Thyroid gland (tissue), 4 donors: ENCODE measurements at regions not wholly inside any gene's neighbourhood (a gene's known extent, or its start where the extent isn't known, plus 50 kb on each side); places are given as distances from the start of the nearest gene placed in this dataset.
"Not testable (repeated sequence)": the region's sequence is repeated elsewhere in the genome, so short reads cannot be mapped to it uniquely, and the experiment has no call there.

Experiments used
- DNase-seq, 2 donors: peaks; one replicate each; pipeline ENCODE4 v3.0.0-alpha.2; 2019
- H3K27ac ChIP-seq, 3 donors: fragments of 200-600 bp; sonication (generic); 1 replicate in 2 of 3; 2 replicates in 1 of 3; pipeline ENCODE4 v1.5.1; 2016 to 2019; ENCODE audit warnings: mild to moderate bottlenecking in 1 of 3, moderate library complexity in 1 of 3
- H3K27me3 ChIP-seq: fragments of 200-600 bp; sonication (generic); one replicate; pipeline ENCODE4 v1.5.1; 2019
- H3K36me3 ChIP-seq, 2 donors: fragments of 200-600 bp; sonication (generic); one replicate each; pipeline ENCODE4 v1.5.1; 2016 to 2019
- H3K4me1 ChIP-seq, 2 donors: fragments of 200-600 bp; sonication (generic); one replicate each; pipeline ENCODE4 v1.5.1; 2017 to 2019
- H3K4me3 ChIP-seq, 3 donors: fragments of 200-600 bp; sonication (generic); replicated peaks in 1 of 3; 1 replicate in 2 of 3; 2 replicates in 1 of 3; pipeline ENCODE4 v1.5.1; 2016; ENCODE audit warnings: mild to moderate bottlenecking in 1 of 3
- H3K9me3 ChIP-seq: fragments of 200-600 bp; sonication (generic); one replicate; pipeline ENCODE4 v1.5.1; 2017
- POLR2A ChIP-seq, 2 donors: fragments of 450-650 bp; IDR thresholded peaks; one replicate each; pipeline ENCODE4 v1.6.1; 2017; ENCODE audit warnings: antibody characterized with exemption in 2 of 2, mild to moderate bottlenecking in 2 of 2, moderate library complexity in 1 of 2
- WGBS, 2 donors: methylation state at CpG; one replicate each; pipeline ENCODE4 v1.1.5; 2017; 5-methylcytosine and 5-hydroxymethylcytosine counted together
- intact Hi-C: fragments of 100-400 bp; cut with DNase I; formaldehyde crosslinking; loops from one replicate; pipeline ENCODE4 v1.15.1; 2023
- TF ChIP-seq, protein P1 (sequence below), 6 experiments: fragments of 200-600 bp in 3 of 6; fragments of 450-650 bp in 3 of 6; sonication (generic) in 3 of 6; IDR thresholded peaks; one replicate each; pipeline ENCODE4 v1.5.1; 2016 to 2019; ENCODE audit warnings: antibody characterized with exemption in 6 of 6, mild to moderate bottlenecking in 2 of 6, inconsistent platforms in 1 of 6, moderate library complexity in 1 of 6

DNA sequence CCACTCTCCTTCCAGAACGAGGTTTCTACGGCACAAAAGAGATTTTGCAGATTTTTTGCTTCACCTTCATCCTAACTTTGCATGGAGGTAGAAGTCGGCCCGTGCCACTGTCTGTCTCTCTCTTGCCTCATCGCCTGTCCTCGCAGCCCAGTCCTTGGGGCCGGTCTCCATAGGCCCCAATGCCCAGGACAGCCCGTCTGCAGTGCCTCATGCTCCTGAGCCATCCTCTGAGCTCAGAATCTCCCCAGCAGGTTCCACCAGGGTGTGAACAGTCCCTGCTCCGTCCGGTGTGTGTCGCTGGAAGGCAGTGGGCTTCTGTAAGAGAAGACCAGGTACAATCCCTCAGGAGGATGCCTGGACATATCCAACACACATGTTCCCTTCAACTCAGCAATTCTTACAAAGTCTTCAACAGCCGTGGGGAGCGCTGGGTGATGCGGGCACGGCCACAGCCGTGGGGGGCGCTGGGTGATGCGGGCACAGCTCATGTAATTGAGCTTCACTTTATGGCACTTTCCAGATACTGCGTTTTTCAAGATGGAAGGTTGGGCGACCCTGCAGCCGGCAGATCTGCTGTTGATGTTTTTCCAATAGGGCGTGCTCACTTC lies 231.9 kb downstream of the DLL1 start:
- intact Hi-C loops, result no loop called here
- WGBS, 2 donors, result 93 to 96% methylated on average over 19 to 22 of the region's 22 CpGs
- peaks cover 0 to 7% of the 10 kb centered on the region in 2 donors for H3K4me1 ChIP-seq
- TF ChIP-seq, protein P1, sequence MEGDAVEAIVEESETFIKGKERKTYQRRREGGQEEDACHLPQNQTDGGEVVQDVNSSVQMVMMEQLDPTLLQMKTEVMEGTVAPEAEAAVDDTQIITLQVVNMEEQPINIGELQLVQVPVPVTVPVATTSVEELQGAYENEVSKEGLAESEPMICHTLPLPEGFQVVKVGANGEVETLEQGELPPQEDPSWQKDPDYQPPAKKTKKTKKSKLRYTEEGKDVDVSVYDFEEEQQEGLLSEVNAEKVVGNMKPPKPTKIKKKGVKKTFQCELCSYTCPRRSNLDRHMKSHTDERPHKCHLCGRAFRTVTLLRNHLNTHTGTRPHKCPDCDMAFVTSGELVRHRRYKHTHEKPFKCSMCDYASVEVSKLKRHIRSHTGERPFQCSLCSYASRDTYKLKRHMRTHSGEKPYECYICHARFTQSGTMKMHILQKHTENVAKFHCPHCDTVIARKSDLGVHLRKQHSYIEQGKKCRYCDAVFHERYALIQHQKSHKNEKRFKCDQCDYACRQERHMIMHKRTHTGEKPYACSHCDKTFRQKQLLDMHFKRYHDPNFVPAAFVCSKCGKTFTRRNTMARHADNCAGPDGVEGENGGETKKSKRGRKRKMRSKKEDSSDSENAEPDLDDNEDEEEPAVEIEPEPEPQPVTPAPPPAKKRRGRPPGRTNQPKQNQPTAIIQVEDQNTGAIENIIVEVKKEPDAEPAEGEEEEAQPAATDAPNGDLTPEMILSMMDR (IDR thresholded peaks at IDR 0.05), result no peak
- TF ChIP-seq POLR2A (IDR thresholded peaks at IDR 0.05), result no peak
- H3K36me3 ChIP-seq, result no peaks in the 10 kb centered on the region
- no peaks in the 10 kb centered on the region for H3K9me3 ChIP-seq
- H3K27ac ChIP-seq, result no peak overlapping the region
- H3K27me3 ChIP-seq, result no peaks in the 10 kb centered on the region
- no peak overlapping the region for H3K4me3 ChIP-seq
- no peak for DNase-seq

- Histone ChIP-seq H3K36me3 (no peaks in the 10 kb centered on the region), H3K4me3 (no peak overlapping the region), H3K4me1 (peaks cover 0 to 7% of the 10 kb centered on the region in 2 donors), H3K27me3 (no peaks in the 10 kb centered on the region), H3K27ac (no peak overlapping the region), H3K9me3 (no peaks in the 10 kb centered on the region)
- DNase-seq, result no peak
- no peak for TF ChIP-seq POLR2A (IDR thresholded peaks at IDR 0.05)
- TF ChIP-seq, protein P1 (IDR thresholded peaks at IDR 0.05), result no peak
- intact Hi-C loops, result no loop called here
- WGBS, 2 donors, result 78 to 93% methylated on average over 21 to 34 of the region's 40 CpGs
These were observed 232.7 kb downstream of the DLL1 start for GRCh38 chr6:170057961-170058877.

- no peak overlapping the region for H3K27ac ChIP-seq
- no peak for DNase-seq
- no peaks in the 10 kb centered on the region for H3K36me3 ChIP-seq
- no peak overlapping the region for H3K4me3 ChIP-seq
- H3K27me3 ChIP-seq, result no peaks in the 10 kb centered on the region
- H3K9me3 ChIP-seq, result no peaks in the 10 kb centered on the region
- TF ChIP-seq, protein P1 (IDR thresholded peaks at IDR 0.05), result no peak
- TF ChIP-seq POLR2A (IDR thresholded peaks at IDR 0.05), result no peak
- WGBS, 2 donors, result 80 to 87% methylated on average over 15 to 16 of the region's 16 CpGs
- intact Hi-C loops, result no loop called here
- peaks cover 0 to 7% of the 10 kb centered on the region in 2 donors for H3K4me1 ChIP-seq
These were observed 233.7 kb downstream of the DLL1 start for GRCh38 chr6:170057034-170057734.

GRCh38 chr6:170056278-170056711 lies 234.6 kb downstream of the DLL1 start:
- Histone ChIP-seq H3K4me1 (peaks cover 0 to 7% of the 10 kb centered on the region in 2 donors), H3K36me3 (no peaks in the 10 kb centered on the region), H3K27ac (no peak overlapping the region), H3K27me3 (no peaks in the 10 kb centered on the region), H3K4me3 (no peak overlapping the region), H3K9me3 (no peaks in the 10 kb centered on the region)
- intact Hi-C loops, result no loop called here
- 78 to 89% methylated on average over 8 to 10 of the region's 11 CpGs for WGBS, 2 donors
- DNase-seq, result no peak
- TF ChIP-seq, protein P1 (IDR thresholded peaks at IDR 0.05), result no peak
- TF ChIP-seq POLR2A (IDR thresholded peaks at IDR 0.05), result no peak

- 94 to 97% methylated on average over 12 to 13 of the region's 14 CpGs for WGBS, 2 donors
These were observed 235.1 kb downstream of the DLL1 start for GRCh38 chr6:170055797-170056196.

More at GRCh38 chr6:170055797-170056196, 235.1 kb downstream of the DLL1 start:
- H3K4me1 ChIP-seq, DNase-seq, H3K27ac ChIP-seq, H3K36me3 ChIP-seq, intact Hi-C loops, H3K27me3 ChIP-seq, H3K9me3 ChIP-seq, H3K4me3 ChIP-seq: not testable (repeated sequence)
